ENCODE measurements at regions not wholly inside any gene's neighbourhood (a gene's known extent, or its start where the extent isn't known, plus 50 kb on each side); places are given as distances from the start of the nearest gene placed in this dataset.

DNA sequence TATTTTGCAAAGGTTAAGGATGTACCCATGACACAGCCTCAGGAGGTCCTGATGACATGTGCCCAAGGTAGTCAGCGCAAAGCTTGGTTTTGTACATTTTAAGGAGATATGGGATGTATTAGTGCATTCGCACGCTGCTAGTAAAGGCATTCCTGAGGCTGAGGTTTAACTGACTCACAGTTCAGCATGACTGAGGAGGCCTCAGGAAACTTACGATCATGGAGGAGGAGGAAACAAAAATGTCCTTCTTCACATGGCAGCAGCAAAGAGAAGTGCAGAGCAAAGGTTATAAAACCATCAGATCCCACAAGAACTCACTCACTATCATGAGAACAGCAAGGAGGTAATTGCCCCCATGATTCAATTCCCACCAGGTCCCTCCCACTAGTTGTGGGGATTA is 1017.4 kb downstream of the EFNB2 start:
- no peak overlapping the region for H3K4me3 ChIP-seq (ENCODE audit: low read length)
- no peak overlapping the region for H3K9ac ChIP-seq (ENCODE audit: low read length)
- H2AFZ ChIP-seq (ENCODE audit: low read depth, low read length) = peak overlapping the region; percentile 66; the same call in 1 of the 2 replicates
- TF ChIP-seq, protein P1, sequence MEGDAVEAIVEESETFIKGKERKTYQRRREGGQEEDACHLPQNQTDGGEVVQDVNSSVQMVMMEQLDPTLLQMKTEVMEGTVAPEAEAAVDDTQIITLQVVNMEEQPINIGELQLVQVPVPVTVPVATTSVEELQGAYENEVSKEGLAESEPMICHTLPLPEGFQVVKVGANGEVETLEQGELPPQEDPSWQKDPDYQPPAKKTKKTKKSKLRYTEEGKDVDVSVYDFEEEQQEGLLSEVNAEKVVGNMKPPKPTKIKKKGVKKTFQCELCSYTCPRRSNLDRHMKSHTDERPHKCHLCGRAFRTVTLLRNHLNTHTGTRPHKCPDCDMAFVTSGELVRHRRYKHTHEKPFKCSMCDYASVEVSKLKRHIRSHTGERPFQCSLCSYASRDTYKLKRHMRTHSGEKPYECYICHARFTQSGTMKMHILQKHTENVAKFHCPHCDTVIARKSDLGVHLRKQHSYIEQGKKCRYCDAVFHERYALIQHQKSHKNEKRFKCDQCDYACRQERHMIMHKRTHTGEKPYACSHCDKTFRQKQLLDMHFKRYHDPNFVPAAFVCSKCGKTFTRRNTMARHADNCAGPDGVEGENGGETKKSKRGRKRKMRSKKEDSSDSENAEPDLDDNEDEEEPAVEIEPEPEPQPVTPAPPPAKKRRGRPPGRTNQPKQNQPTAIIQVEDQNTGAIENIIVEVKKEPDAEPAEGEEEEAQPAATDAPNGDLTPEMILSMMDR (IDR thresholded peaks at IDR 0.05; ENCODE audit: low read depth, low read length) = no peak
- TF ChIP-seq EZH2phosphoT487 (IDR thresholded peaks at IDR 0.05; ENCODE audit: low read depth) = no peak
- no peaks in the 10 kb centered on the region for H3K36me3 ChIP-seq (replicated peaks; ENCODE audit: low read depth, low read length)
- no peaks in the 10 kb centered on the region for H3K9me3 ChIP-seq (ENCODE audit: insufficient read depth, low read length)
- H3K4me2 ChIP-seq (ENCODE audit: low read length) = no peak overlapping the region
- no peaks in the 10 kb centered on the region for H3K4me1 ChIP-seq (ENCODE audit: low read length)
- no peak overlapping the region for H3K27ac ChIP-seq (ENCODE audit: low read length)
- H3K27me3 ChIP-seq (ENCODE audit: low read depth, low read length) = no peaks in the 10 kb centered on the region
- H3K79me2 ChIP-seq (ENCODE audit: low read length) = no peaks in the 10 kb centered on the region
- no peaks in the 10 kb centered on the region for H4K20me1 ChIP-seq (ENCODE audit: insufficient read depth, low read length)

DNA sequence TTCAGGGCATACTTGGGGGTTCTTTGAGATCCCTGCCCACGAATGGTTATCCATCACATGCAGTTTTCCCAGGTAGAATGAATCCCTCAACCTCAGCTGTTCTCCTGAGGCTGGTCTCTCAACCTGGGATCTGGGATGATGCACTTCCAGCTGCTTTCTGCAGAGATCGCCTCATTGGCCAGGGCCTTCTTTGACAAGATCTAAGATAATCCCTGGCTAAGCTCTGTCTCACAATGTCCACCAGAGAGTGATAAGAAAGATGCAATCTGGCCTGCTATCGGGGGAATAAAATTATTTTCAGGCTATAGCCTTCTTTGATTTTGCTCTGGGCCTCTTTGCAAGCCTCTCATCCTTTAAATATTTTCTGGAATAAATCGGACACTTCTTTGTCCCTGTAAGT is 1021.1 kb downstream of the EFNB2 start:
- no peak overlapping the region for H3K4me2 ChIP-seq (ENCODE audit: low read length)
- no peak overlapping the region for H3K9ac ChIP-seq (ENCODE audit: low read length)
- no peaks in the 10 kb centered on the region for H3K9me3 ChIP-seq (ENCODE audit: insufficient read depth, low read length)
- no peak overlapping the region for H3K27ac ChIP-seq (ENCODE audit: low read length)
- H3K27me3 ChIP-seq (ENCODE audit: low read depth, low read length) = no peaks in the 10 kb centered on the region
- H4K20me1 ChIP-seq (ENCODE audit: insufficient read depth, low read length) = no peaks in the 10 kb centered on the region
- 0 out of 2 replicates have a peak overlapping the region, but pooled peaks have one; percentile 23 for H2AFZ ChIP-seq (ENCODE audit: low read depth, low read length)
- no peak overlapping the region for H3K4me3 ChIP-seq (ENCODE audit: low read length)
- no peaks in the 10 kb centered on the region for H3K36me3 ChIP-seq (replicated peaks; ENCODE audit: low read depth, low read length)
- no peak for TF ChIP-seq EZH2phosphoT487 (IDR thresholded peaks at IDR 0.05; ENCODE audit: low read depth)
- TF ChIP-seq, protein P1 (IDR thresholded peaks at IDR 0.05; ENCODE audit: low read depth, low read length) = no peak
- H3K4me1 ChIP-seq (ENCODE audit: low read length) = no peaks in the 10 kb centered on the region
- H3K79me2 ChIP-seq (ENCODE audit: low read length) = no peaks in the 10 kb centered on the region

DNA sequence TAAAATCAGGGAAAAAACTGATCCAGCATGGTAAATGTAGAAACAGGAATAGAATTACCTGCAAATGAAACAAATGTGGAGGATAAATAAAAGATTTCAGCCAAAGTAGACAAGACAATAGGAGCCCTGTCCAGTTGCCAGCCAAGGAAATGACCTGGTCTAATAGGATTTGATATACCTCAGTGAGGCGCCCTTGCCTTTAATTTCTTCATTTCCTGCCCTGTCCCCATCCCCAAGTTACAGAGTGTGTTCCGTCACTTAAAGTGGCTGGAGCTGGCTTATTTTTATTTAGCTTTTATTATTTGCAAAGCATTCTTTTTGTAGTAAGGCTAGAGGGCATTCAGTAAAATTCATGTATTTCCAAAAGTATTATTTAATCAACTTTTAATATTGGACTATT is 1022.0 kb downstream of the EFNB2 start:
- no peak overlapping the region for H3K4me3 ChIP-seq (ENCODE audit: low read length)
- no peaks in the 10 kb centered on the region for H3K4me1 ChIP-seq (ENCODE audit: low read length)
- no peak overlapping the region for H3K9ac ChIP-seq (ENCODE audit: low read length)
- H3K4me2 ChIP-seq (ENCODE audit: low read length) = no peak overlapping the region
- H3K36me3 ChIP-seq (replicated peaks; ENCODE audit: low read depth, low read length) = no peaks in the 10 kb centered on the region
- H4K20me1 ChIP-seq (ENCODE audit: insufficient read depth, low read length) = no peaks in the 10 kb centered on the region
- TF ChIP-seq EZH2phosphoT487 (IDR thresholded peaks at IDR 0.05; ENCODE audit: low read depth) = no peak
- TF ChIP-seq, protein P1 (IDR thresholded peaks at IDR 0.05; ENCODE audit: low read depth, low read length) = no peak
- H3K27ac ChIP-seq (ENCODE audit: low read length) = no peak overlapping the region
- H3K9me3 ChIP-seq (ENCODE audit: insufficient read depth, low read length) = no peaks in the 10 kb centered on the region
- H3K79me2 ChIP-seq (ENCODE audit: low read length) = no peaks in the 10 kb centered on the region
- H2AFZ ChIP-seq (ENCODE audit: low read depth, low read length) = no peak overlapping the region
- no peaks in the 10 kb centered on the region for H3K27me3 ChIP-seq (ENCODE audit: low read depth, low read length)

DNA sequence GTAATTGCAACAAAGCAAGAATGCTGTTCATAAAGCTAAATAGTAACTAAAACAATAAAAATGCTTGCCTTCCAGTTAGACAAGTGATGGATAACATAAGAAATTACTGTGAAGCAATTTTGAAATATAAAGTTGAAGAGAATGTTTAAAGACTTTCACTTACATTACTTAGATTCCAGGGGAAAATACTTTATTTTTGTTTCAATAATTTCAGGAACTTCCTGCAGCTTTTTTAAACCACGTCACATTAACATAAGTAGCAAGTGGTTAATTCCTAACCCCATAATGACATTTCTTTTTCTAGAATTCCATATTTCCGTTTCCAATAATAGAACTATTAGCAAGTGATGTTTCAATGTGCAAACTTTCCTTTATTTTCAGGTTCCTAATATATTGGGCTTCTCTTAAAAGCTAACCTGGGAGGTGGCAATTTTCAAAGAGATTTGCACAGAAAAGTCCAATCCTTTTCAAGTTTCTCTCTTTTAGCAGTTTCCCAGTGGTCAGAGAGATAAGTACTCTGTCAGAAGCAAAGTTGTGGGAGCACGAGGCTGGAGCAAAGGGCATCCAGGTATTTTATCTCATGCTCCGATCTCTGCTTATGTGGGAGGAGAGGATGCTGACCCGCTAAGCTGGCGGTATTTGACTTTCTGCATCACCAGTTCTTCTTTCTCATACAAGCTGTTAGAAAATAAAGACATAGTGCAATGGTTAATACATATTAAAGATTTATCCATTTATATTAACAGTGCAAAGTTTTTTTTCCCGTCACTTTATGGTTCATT is 1025.3 kb downstream of the EFNB2 start:
- Histone ChIP-seq H3K4me3 (ENCODE audit: low read length) (no peak overlapping the region), H3K4me2 (ENCODE audit: low read length) (no peak overlapping the region), H2AFZ (ENCODE audit: low read depth, low read length) (no peak overlapping the region), H3K27ac (ENCODE audit: low read length) (no peak overlapping the region), H3K79me2 (ENCODE audit: low read length) (no peaks in the 10 kb centered on the region), H3K36me3 (replicated peaks; ENCODE audit: low read depth, low read length) (no peaks in the 10 kb centered on the region), H3K27me3 (ENCODE audit: low read depth, low read length) (no peaks in the 10 kb centered on the region), H4K20me1 (ENCODE audit: insufficient read depth, low read length) (no peaks in the 10 kb centered on the region), H3K4me1 (ENCODE audit: low read length) (no peaks in the 10 kb centered on the region), H3K9ac (ENCODE audit: low read length) (no peak overlapping the region), H3K9me3 (ENCODE audit: insufficient read depth, low read length) (no peaks in the 10 kb centered on the region)
- TF ChIP-seq, protein P1 (IDR thresholded peaks at IDR 0.05; ENCODE audit: low read depth, low read length) = no peak
- TF ChIP-seq EZH2phosphoT487 (IDR thresholded peaks at IDR 0.05; ENCODE audit: low read depth) = no peak

All from OCI-LY3 (cell line).